GM21723 (cell line): ENCODE measurements at regions not wholly inside any gene's neighbourhood (a gene's known extent, or its start where the extent isn't known, plus 50 kb on each side); places are given as distances from the start of the nearest gene placed in this dataset.
"Not testable (repeated sequence)": the region's sequence is repeated elsewhere in the genome, so short reads cannot be mapped to it uniquely, and the experiment has no call there.

Experiments used
- ATAC-seq: cut with Tn5 transposase; IDR thresholded peaks from one replicate; pipeline ENCODE4 v1.9.1; 2021; ENCODE audit warnings: mild to moderate bottlenecking, moderate library complexity; ENCODE audit not compliant: unreplicated experiment

DNA sequence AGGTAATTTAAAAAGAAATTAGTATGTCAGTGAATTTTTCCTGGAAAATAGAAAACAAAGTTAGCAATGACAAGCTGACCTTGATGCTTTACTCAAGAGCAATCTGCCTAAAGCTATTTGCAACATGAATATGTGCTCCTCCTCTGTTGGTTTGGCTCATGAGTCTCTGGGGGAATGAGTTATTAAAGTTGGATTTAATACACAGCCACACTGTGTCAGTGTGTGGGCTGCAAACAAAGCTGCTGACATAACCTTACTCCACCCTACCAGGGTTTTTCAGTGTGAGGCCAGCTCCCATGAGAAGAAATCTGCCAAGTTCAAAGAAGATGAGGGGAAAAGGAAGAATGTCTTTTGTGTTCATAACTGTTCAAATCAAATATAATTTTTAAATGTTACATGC is 280.5 kb downstream of the TLL1 start:
- ATAC-seq, result no peak

DNA sequence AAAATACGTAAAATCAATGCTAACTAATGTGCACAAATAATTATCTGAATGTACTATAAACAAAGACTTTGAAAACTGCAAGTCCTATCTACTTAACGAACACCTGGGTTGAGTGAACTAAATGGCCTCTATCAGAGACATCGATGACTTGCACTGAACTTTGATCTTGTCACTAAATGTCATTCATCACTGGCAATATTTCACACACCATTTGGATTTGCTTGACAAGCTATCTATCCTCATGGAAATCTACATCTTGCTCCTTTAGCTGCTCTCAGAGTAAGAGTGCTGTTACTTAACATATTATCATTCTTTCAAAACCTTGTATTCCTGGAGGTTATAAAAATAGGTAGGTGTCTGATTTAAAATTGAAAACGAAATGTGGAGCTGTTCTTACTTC is 289.3 kb downstream of the TLL1 start:
- no peak for ATAC-seq

DNA sequence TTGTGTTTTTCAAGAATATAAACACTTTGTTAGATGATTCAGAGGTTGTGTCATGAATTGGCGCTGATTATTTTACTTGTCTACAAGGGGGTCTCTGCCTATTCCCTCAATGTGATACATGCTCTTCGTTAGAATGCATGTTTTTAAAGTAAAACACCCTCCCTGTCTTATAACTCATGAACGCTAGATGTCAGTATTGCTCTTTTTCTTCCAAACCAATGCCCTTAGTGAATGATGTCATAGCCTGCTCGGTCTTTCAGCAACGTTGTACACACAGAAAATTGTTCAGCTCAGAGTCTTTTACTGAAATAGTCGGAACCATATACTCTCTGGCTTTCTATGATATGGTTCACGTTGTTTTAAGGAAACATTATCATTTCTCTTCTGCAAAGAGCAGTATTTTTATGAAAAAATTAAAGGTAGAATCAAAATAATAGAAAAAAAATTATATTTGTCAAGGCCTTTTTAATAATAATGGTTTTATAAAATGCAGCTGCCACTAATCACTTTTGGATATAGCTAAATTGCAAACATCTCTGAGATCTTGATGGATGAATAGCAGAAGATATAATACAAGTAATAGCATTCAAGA is 292.9 kb downstream of the TLL1 start:
- ATAC-seq, result peak; percentile 100

DNA sequence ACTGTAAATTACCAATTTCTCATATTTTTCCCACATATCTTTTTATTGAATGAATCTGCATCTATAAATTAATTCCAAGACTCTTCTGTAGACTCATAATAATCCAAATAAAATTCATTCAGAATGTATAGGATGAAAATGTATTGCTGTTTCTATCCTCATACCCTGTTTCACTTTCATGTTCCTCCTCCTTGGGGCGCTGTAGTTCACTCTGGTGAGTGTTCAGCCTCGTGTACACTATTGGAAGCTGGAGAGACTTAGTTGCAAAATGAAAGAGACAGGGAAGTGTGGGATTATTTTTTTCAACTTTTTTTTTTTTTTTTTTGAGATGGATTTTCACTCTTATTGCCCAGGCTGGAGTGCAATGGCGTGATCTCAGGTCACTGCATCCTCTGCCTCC is 296.1 kb downstream of the TLL1 start:
- no peak for ATAC-seq

DNA sequence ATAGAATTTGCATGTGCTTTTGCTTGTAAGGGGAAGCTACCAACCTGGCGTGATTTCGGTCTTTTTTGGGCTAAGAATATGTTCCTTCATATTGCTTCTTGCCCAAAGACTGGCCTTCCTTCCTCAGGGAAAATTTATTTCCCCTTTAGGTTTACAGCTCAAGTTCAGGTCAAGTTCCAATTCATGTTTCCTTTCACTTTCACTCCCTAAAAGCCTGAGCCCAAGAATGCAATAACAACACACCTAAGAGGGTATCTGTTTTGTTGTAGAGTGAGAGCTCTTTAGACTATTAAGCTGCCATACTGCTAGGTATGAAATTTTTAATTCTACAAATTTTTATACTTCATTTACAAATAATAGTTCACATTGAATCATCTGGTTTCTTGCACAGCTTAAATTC is 299.6 kb downstream of the TLL1 start:
- ATAC-seq, result no peak

DNA sequence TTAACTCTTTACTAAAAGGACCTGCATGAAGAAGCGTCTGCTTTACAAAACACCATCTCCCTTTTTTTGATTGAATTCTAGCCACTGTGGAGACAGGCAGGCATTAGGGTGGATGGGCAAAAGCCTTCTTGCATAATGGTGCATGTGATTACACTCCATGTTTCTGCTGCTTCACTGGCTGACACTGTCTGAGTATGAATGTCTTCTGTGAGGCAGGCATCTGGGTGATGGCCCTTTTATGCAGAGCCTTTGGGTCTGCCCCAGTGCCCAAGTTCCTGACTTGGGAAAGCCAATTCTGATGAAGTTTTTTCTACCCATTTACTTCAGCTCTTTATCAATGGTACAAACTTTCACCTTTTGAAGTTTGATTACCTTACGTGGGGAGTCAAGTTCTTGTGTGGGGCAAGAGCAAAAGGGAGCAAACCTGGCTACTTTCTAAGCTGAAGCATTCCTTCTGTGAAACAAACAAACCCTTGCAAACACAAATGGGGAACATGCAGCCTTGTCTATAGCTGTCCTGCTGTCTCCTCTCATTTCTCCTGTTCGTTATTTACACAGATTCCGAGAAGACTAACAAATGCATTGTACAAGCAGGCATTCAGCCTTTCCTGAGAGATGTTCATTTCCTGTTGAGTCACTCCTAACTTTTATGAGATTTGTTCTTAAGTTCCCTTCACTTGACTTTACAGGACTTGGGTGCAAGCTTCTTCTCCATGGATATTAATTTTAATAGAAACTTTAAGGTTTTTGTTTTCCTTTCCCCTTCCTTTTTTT is 301.9 kb downstream of the TLL1 start:
- ATAC-seq, result no peak

DNA sequence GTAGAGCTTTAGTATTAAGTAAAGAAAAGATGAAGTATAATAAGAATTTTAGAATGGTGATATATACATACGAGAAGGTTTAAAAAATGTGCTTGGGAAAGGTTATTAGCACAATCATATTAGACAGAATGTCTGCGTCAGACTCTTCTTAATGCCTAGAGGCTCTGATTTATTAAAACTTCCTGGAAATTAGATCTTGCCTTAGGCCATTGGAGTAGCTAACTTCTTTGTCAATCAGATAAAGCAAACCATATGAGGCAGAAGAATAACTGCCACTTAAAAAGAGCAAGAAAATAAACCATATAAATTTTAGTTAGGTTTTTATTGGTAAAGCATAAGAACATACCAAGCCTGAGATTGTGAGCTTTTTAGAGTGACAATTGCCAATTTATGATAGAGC is 309.1 kb downstream of the TLL1 start:
- no peak for ATAC-seq

DNA sequence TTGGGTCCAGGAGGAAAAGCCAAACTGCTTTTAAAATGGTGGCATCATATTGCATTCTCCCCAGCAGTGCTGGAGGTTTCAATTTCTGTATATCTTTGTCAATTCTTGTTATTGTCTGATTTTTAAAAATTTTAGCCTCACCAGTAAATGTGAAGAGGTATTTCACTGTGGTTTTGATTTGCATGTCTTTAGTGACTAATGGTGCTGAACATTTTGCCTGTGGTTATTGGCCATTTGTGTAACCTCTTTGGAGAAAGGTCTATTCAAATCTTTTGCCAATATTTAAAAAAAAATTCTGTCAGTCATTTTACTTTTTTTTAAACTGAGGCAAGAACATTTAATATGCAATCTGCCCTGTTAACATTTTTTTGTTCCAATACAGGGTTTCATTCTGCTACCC is 322.1 kb downstream of the TLL1 start:
- ATAC-seq, result no peak

DNA sequence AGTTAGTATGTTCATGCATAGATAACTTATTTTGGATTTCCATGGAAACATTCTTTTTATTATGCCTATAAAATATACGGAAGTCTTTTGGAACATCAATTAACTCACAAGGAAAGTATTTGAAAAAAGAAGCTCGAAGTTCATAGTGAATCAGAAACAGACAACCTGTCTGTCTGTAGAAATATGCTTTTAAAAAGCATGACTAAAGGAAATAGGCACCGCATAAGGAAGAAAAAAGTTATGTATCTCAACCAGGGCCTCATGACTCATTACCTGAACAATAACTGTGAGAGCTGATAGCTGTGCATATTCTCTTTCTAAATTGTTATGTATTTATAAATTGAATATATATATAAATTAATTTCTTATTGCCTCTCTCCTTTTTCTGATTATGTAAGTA is 324.1 kb downstream of the TLL1 start:
- ATAC-seq, result no peak

DNA sequence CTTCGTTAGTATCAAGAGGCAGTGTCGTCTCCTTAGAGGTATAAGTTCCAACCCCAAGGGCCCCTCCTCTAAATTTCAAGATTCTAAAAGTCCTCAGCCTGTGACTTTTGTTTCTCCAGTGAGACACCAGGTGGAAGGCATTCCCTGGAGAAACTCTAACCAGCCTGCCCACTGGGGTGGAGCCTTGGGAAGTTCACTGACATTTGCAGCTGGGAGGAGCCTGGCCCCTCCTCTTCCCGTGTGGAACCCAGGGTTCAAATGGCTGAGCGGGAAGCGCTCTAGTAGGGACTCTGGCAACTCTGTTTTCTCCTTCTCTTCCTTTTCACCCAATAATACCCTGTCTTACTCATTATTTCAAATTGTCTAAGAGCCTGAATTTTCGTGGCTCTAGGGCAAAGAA is 325.0 kb downstream of the TLL1 start:
- no peak for ATAC-seq

DNA sequence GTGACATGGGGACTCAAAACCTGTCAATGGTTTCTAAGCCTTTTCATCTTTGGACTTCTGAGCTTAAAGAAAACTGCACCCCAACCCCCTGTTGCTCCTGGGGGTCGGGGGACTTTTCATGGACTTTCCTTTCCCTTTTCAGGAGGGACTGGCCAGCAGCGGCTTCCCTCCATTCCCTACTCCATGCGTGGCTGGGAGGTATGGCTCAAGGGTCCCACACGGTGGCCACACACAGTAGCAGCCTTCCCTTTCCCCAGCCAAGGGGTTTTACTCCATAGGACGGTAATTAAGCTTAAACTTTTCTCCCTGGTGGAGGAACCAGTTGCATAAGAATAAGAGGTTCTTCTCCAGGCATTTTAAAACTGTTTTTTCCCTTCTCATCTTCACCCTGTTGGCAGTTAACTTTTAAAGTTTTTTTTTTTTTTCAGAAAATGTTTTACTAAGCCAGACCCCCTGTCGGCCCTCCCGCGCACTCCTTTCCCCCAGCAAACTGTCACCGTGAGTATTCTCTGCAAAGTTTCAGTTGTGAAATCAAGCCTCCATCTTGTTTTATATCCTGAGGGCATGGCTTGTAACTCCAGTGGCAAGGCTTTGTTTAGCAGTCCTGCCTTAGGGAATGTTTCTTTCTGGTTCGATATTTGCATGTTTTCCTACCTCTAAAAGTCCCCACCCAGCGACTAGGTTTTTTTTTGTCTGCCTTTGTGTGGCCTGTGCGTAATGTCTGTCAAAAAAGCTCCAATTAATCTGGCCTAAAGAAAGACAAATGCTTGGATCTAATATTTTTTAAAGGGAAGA is 325.7 kb downstream of the TLL1 start:
- no peak for ATAC-seq

DNA sequence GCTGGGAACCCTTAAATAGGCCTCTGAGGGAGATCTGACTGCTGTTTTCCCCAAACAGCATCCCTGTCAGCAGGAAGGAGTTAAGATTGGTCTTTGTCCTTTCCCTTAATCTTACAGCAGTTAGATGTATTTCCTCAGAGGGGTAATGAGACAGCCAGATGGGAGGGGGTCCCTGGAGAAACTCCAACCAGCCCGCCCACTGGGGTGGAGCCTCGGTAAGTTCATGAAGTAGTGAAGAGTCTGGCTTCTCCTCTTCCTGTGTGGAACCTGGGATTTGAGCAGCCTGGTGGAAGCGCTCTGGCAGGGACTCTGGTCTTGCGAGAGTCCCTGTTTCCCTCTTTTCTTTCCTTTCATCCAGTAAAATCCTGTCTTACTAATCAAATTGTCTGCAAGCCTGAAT is 330.0 kb downstream of the TLL1 start:
- no peak for ATAC-seq

DNA sequence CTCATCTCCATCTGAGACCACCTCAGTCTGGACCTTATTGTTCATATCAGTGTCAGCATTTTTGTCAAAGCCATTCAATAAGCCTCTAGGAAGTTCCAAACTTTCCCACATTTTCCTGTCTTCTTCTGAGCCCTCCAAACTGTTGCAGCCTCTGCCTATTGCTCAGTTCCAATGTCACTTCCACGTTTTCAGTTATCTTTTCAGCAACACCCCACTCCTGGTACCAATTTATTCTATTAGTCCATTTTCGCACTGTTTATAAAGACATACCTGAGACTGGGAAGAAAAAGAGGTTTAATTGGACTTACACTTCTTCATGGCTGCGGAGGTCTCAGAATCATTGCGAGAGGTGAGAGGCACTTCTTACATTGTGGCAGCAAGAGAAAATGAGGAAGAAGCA is 339.3 kb downstream of the TLL1 start:
- ATAC-seq, result not testable (repeated sequence)

DNA sequence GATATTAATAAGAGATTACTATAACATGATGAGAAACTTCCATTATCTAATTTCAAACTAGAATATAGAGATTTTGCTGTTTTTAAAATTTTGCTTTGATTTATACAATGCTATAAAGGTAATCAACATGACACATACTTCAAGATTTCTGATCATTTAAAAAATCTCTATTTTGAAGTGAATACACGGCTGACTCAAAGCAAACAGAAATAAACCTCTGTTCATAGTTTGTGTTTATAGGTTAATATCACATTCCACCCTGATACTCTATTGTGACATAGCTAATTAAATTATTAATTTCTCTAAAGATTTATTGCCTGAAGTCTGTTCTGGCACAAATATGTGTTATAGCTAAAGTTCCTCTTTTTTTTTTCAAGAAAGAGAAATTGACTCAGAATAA is 349.2 kb downstream of the TLL1 start:
- no peak for ATAC-seq

DNA sequence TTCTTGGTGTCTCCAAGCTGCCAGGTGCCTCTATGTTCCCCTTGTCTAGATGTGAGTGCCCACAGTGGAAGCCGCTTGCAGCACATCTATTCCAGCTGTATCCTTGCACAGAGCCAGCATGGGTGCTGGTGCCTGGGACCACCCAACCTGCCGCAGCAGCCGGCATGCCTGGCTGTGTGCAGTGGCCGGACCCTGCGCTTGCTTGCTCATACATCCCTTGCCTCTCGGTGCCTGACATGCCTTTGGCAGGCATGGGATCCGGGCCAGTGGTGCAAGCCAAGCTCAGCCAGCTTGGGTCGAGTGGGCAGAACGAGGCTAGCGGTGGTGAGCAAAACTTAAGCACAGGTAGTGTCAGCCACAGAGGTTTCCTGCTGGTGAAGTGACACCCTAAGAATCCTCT is 355.1 kb downstream of the TLL1 start:
- ATAC-seq, result no peak

DNA sequence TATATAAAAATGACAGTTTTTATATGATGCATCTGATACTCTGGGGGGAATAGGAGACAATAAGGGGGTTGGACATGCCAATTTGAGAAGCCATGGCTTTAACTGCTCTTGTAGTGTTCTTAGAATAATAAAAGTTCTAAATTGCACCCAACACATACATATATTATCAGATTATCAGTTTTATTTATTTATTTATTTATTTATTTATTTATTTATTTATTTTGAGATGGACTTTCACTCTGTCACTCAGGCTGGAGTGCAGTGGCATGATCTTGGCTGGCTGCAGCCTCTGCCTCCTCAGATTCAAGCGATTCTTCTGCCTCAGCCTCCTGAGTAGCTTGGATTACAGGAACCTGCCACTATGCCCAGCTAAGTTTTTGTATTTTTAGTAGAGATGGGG is 356.8 kb downstream of the TLL1 start:
- ATAC-seq, result no peak

DNA sequence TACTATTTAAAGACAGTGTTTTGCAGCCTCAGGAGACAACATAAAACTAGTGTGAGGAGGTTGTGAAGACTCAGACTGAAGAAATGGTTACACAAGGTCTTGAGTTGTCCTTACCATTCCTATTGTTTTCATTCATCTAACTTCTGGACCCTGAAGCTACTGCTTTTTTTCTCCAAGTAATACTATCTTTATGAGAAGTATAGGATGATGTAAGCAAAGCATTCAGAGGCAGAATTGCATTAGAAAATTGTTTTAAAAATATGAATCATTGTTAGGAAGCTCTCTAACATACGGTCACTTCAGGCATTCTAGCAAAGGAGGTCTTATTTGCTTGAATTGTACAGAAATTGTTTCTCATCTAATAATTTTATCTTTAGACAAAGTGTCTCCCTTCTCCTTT is 357.8 kb downstream of the TLL1 start:
- no peak for ATAC-seq

DNA sequence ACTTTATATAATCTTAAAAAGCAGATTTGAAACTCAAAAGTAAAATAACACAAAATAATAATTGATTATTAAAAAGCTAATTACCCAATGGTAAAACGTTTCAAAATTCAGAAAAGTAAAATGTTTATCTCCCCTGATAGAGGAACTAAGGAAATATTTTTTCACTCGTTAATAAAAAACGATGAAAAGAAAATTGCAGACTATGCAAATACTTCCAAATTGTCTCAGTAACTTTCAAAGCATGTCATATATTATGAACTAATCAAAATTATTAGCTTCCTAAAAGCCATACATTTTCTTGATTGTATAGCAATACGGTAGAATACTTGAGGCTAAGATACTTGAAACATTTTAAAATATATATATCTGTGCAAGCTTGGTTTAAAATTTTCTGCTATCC is 366.3 kb downstream of the TLL1 start:
- ATAC-seq, result no peak

DNA sequence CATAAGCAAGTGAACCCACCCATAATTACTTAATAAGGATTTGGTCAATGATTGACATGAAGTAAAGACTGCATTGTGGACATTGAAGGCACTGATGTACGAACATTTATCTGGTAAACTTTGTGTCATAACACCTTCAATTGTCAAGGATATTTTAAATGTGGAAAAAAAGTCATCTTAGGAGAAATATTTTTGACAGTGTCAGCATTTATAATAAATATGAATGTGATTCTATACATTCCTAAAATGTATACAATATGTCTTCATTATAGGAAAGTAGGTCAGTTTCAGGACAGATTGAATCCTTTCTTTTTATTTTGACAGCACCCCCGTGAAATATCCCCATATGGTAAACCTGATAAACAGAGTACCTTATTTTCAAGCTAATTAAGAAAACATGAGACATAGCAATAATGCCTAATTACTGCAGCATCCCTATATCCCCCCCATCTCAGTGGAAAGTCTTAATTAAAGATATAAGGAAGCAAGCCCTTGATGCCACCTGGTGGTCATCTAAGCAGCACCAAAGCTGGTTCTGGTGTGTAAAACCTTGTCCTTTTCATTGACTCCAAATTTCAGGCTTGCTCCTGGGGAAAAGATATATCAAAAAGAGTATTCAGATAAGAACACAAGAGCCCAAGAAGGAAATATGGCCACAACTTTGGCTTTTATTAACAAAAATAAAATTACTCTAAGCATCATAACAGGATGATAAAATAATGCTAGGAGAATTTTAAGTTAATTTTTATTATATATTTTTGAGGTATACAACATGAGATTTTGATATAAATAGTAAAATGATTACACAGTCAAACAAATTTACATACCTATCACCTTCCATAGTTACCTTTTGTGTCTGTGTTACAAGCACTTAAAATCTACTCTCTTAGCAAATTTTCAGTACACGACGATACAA is 379.7 kb downstream of the TLL1 start:
- ATAC-seq, result no peak

DNA sequence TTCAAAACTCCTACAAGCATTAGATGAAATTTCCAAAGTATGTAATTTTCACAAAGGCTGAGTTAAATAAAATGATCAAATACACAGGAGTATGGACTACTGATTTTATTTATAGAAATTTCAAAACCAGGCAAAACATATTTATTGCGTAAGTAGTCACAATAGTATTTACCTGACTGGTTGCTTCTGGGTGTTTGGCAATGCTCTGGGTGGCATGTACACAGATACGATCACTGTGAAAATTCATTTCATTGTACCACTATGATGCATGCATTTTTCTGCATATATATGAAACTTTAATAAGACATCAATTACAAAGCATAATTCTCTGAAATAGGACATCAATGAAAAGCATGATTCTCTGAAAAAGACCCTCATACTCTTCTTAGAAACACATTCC is 384.2 kb downstream of the TLL1 start:
- ATAC-seq, result no peak

DNA sequence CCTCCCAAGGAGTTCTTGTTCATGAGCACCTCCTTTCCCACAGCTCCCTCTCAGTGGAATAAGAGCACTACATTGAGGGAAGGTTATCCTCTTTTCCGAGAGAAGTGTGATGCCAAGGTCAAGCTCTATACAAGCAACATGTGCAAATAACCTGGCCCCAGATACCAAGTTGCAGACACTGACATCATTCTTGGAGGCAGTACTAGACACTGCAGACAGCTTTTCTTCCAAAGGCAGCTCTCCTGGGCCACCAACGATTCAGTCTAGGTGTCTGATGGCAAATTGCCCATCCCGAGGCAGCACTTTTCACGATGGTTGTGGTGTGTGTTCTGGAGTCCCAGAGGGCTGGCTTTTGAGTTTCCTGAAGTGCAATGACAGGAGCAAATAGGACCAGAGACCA is 384.9 kb downstream of the TLL1 start:
- no peak for ATAC-seq
